OCI-LY7 (cell line): ENCODE measurements at regions not wholly inside any gene's neighbourhood (a gene's known extent, or its start where the extent isn't known, plus 50 kb on each side); places are given as distances from the start of the nearest gene placed in this dataset.

Source experiments
- BruUV-seq: library from RNA; stranded (reverse); fragments of 400-500 nt; replicated peaks from 2 replicates; lab custom pipeline; 2021; lab: Mats Ljungman, UMichigan
- CTCF ChIA-PET: fragments of 300-600 bp; sonication (Branson Sonifier 250); formaldehyde crosslinking; loops from one replicate; lab custom pipeline; 2022; ENCODE audit warnings: antibody characterized with exemption; ENCODE audit not compliant: unreplicated experiment; lab: Charles Lee
- POLR2A ChIA-PET: fragments of 300-600 bp; sonication (Branson Sonifier 250); formaldehyde crosslinking; loops from one replicate; lab custom pipeline; 2022; ENCODE audit warnings: antibody characterized with exemption; lab: Charles Lee
- DNase-seq: peaks from one replicate; pipeline ENCODE4 v3.0.0-alpha.2; 2015; ENCODE audit warnings: low spot score
- H2AFZ ChIP-seq: fragments of 200-600 bp; sonication (generic), shearing (Covaris generic); 2 replicates; pipeline ENCODE4 v1.6.1; 2014; ENCODE audit warnings: mild to moderate bottlenecking, antibody characterized with exemption, low read length, moderate library complexity
- H3K27ac ChIP-seq: fragments of 200-600 bp; sonication (generic); 2 replicates; pipeline ENCODE4 v1.5.1; 2014; ENCODE audit warnings: mixed run types, low read depth, mild to moderate bottlenecking, moderate library complexity, low read length, inconsistent platforms; ENCODE audit not compliant: poor library complexity, severe bottlenecking
- H3K36me3 ChIP-seq: fragments of 200-600 bp; sonication (generic); 2 replicates; pipeline ENCODE4 v1.6.1; 2014; ENCODE audit warnings: mild to moderate bottlenecking, antibody characterized with exemption, low read length, moderate library complexity, mixed read lengths; ENCODE audit not compliant: insufficient read depth
- H3K4me1 ChIP-seq: fragments of 200-600 bp; sonication (generic); 2 replicates; pipeline ENCODE4 v1.5.1; 2014; ENCODE audit warnings: mild to moderate bottlenecking, low read length; ENCODE audit not compliant: insufficient read depth, poor library complexity, severe bottlenecking
- H3K4me2 ChIP-seq: fragments of 200-600 bp; sonication (generic); 2 replicates; pipeline ENCODE4 v1.6.1; 2014; ENCODE audit warnings: mild to moderate bottlenecking, low read length
- H3K4me3 ChIP-seq: fragments of 200-600 bp; sonication (generic); 2 replicates; pipeline ENCODE4 v1.5.1; 2014; ENCODE audit warnings: mild to moderate bottlenecking, low read depth, low read length; ENCODE audit not compliant: poor library complexity, severe bottlenecking
- H3K79me2 ChIP-seq: fragments of 200-600 bp; sonication (generic); 2 replicates; pipeline ENCODE4 v1.6.1; 2016; ENCODE audit warnings: low read depth, mild to moderate bottlenecking, low read length, moderate library complexity, mixed read lengths; ENCODE audit not compliant: insufficient read depth
- H3K9me2 ChIP-seq: fragments of 200-600 bp; sonication (generic); 2 replicates; pipeline ENCODE4 v1.6.1; 2016; ENCODE audit warnings: mild to moderate bottlenecking, low read length, mixed read lengths; ENCODE audit not compliant: insufficient read depth
- H3K9me3 ChIP-seq: fragments of 200-600 bp; sonication (generic); 2 replicates; pipeline ENCODE4 v1.6.1; 2014; ENCODE audit warnings: mild to moderate bottlenecking, mixed run types, low read length, mixed read lengths
- H4K20me1 ChIP-seq: fragments of 200-600 bp; sonication (generic); 2 replicates; pipeline ENCODE4 v1.6.1; 2014; ENCODE audit warnings: mild to moderate bottlenecking, antibody characterized with exemption, low read length, moderate library complexity, mixed read lengths; ENCODE audit not compliant: insufficient read depth
- CTCF ChIP-seq: fragments of 200-600 bp; sonication (generic); conservative IDR thresholded peaks from 2 replicates; pipeline ENCODE4 v1.5.1; 2014; ENCODE audit warnings: mild to moderate bottlenecking, antibody characterized with exemption, low read length, moderate library complexity, mixed read lengths
- EZH2phosphoT487 ChIP-seq: fragments of 200-600 bp; sonication (generic); IDR thresholded peaks from 2 replicates; pipeline ENCODE4 v1.6.1; 2018; ENCODE audit warnings: low read depth, borderline replicate concordance, mild to moderate bottlenecking, mixed run types, antibody characterized with exemption, low read length, moderate library complexity, mixed read lengths
- intact Hi-C: fragments of 100-400 bp; cut with micrococcal nuclease; formaldehyde crosslinking; loops from one replicate; pipeline ENCODE4 v1.10.0; 2022; ENCODE audit not compliant: unreplicated experiment

- CTCF ChIA-PET: no interaction called here
- Histone ChIP-seq H3K4me1 (no peaks in the 10 kb centered on the region), H3K79me2 (no peaks in the 10 kb centered on the region), H4K20me1 (no peaks in the 10 kb centered on the region), H3K4me3 (no peak overlapping the region), H3K9me3 (no peaks in the 10 kb centered on the region), H3K36me3 (no peaks in the 10 kb centered on the region), H3K4me2 (no peak overlapping the region), H2AFZ (no peak overlapping the region), H3K27ac (no peak overlapping the region), H3K9me2 (no peaks in the 10 kb centered on the region)
- intact Hi-C loops: no loop called here
- POLR2A ChIA-PET: interaction anchor here (0.7 kb wide), 1 partner anchor 307 kb away, joined by 3 read pairs; no protein-coding TSS in a partner anchor
- BruUV-seq: no TSS peak
- no peak for TF ChIP-seq CTCF
- TF ChIP-seq EZH2phosphoT487: no peak
- no peak for DNase-seq
These were observed 75.5 kb upstream of the MACF1 start for GRCh38 chr1:39128959-39129358.

GRCh38 chr1:39129514-39129913, 75.0 kb upstream of the MACF1 start:
- Histone ChIP-seq H2AFZ (no peak overlapping the region), H3K4me1 (no peaks in the 10 kb centered on the region), H3K4me3 (no peak overlapping the region), H3K4me2 (no peak overlapping the region), H3K27ac (no peak overlapping the region), H3K9me2 (no peaks in the 10 kb centered on the region), H4K20me1 (no peaks in the 10 kb centered on the region), H3K9me3 (no peaks in the 10 kb centered on the region), H3K36me3 (no peaks in the 10 kb centered on the region), H3K79me2 (no peaks in the 10 kb centered on the region)
- no TSS peak for BruUV-seq
- POLR2A ChIA-PET: interaction anchor here (0.6 kb wide), 1 partner anchor 1270 kb away, joined by 3 read pairs; no protein-coding TSS in a partner anchor
- DNase-seq: peak; percentile 13
- peak; percentile 49 for TF ChIP-seq CTCF
- TF ChIP-seq EZH2phosphoT487: no peak
- CTCF ChIA-PET: no interaction called here
- intact Hi-C loops: no loop called here

- TF ChIP-seq CTCF: no peak
- no peak for TF ChIP-seq EZH2phosphoT487
- no peaks in the 10 kb centered on the region for H3K36me3 ChIP-seq
- H3K27ac ChIP-seq: no peak overlapping the region
- H4K20me1 ChIP-seq: no peaks in the 10 kb centered on the region
- BruUV-seq: no TSS peak
- no peak overlapping the region for H2AFZ ChIP-seq
- DNase-seq: no peak
- H3K4me2 ChIP-seq: no peak overlapping the region
- intact Hi-C loops: no loop called here
- CTCF ChIA-PET: no interaction called here
- no peaks in the 10 kb centered on the region for H3K9me2 ChIP-seq
- no peaks in the 10 kb centered on the region for H3K4me1 ChIP-seq
- H3K79me2 ChIP-seq: no peaks in the 10 kb centered on the region
- POLR2A ChIA-PET: interaction anchor here (0.6 to 0.7 kb wide), 3 partner anchors 28 to 1269 kb away, joined by 3 to 5 read pairs (median 3); no protein-coding TSS in a partner anchor
- H3K9me3 ChIP-seq: no peaks in the 10 kb centered on the region
- no peak overlapping the region for H3K4me3 ChIP-seq
These were observed 74.2 kb upstream of the MACF1 start for GRCh38 chr1:39130325-39130724.
